ENCODE measurements at regions not wholly inside any gene's neighbourhood (a gene's known extent, or its start where the extent isn't known, plus 50 kb on each side); places are given as distances from the start of the nearest gene placed in this dataset.

DNA sequence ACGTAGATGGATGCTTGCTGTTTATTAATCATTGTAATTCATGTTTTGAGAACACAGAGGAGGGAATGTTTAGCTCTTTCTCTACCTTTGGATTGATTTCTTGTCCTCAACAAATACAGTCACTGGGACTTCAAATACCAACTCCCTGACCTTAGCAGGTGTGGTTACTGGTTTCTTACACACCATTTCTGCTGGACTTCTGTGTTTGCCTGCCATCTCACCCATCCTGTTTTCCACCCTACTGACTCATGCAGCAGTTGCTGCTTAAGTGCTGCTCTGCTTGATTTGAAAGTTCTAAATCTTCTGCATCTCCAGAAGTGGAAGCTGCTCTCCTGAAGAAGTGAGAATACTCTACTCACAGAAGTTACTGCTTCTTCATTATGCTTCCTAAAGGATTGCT lies 170.3 kb downstream of the ZPLD1 start:
- no peak for DNase-seq

DNA sequence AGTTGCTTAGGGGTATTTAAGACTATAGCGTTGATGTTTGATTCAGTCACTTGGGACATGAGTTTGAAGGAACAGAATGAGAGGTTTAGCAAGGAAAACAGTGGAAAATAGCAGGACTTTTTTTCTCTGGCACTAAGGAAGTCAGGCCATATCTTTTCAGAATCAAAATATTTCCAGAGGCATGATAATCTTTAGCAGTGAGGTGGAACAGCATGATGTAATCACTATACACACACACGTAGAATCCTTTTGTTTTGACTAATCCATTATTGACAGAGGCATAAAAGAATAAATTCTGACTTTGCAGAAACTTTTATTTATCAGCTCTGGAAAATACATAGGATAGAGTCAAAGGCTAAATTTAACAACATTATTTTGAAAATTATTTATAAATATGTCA lies 174.1 kb downstream of the ZPLD1 start:
- DNase-seq: no peak

GRCh38 chr3:102614021-102614569 lies 179.3 kb downstream of the ZPLD1 start:
- DNase-seq: no peak

DNA sequence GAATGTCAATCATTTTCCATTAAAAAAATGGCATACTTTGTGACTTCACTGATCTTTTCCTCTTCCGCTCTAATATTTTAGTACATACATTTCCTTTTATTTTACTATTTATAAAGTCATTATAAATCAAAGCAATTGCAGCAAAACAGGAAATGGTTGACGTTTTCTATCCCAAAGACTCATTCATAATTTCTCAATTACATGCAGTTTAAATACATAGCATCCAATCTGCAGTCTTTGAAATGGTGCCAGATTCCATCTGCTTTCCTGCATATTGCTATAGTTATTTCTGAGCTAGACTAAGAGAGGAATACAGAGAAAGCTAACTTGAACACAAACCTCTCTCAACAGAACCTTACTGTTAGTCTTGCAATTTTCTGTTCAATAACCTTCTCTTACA lies 179.8 kb downstream of the ZPLD1 start:
- no peak for DNase-seq

DNA sequence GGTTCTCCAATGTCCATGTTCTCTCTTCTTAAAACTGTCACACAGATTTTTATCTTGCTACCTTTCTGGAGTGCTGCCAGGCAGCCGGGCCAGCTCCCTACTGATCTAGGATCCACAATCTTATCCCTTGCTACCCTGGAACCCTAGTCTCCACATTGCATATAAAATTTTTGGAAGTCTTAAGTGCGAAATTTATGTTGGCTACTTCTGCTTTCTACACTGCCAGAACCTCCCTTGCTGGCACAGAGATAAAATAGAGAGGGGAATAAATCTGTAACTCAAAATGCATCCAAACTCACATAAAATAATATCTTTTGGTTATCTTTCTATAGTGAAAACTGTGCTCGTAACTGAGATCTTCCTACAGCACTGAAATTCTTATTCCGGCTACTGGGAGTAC lies 182.6 kb downstream of the ZPLD1 start:
- DNase-seq: no peak

DNA sequence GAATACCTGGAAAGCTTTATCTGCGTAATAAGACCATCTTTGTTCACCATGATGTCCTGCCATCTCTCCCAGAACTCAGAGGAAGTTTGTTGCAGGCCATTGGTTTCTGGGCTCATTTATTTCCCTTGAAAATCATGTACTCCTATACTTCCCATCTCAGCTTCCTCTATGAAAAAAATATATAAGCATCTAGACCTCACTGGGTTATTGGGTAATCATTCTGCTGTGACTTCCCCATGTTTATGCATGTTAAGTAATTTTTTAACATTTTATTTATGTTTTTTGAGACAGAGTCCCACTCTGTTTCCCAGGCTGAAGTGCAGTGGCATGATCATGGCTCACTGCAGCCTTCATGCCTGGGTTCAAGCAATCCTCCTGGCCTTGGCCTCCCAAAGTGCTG lies 184.5 kb downstream of the ZPLD1 start:
- no peak for DNase-seq

DNA sequence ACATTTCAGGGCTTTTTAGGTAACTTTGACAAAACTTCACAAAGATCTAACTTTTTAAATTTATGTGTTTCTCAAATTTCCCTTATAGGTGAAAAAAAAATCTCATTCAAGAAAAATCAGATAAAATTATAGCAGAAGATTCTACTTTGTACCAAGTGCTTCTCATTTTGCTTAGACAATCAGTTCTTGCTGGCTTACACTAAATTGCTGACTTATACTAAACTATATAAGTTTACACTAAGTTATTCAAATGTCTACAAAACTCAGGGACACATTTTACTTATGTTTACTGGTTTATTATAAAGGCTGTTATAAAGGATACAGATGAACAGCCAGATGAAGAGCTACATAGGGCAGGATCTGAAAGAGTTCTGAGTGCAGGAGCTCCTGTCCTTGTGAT lies 195.1 kb downstream of the ZPLD1 start:
- DNase-seq: no peak

GRCh38 chr3:102630531-102630930 lies 195.7 kb downstream of the ZPLD1 start:
- no peak for DNase-seq

DNA sequence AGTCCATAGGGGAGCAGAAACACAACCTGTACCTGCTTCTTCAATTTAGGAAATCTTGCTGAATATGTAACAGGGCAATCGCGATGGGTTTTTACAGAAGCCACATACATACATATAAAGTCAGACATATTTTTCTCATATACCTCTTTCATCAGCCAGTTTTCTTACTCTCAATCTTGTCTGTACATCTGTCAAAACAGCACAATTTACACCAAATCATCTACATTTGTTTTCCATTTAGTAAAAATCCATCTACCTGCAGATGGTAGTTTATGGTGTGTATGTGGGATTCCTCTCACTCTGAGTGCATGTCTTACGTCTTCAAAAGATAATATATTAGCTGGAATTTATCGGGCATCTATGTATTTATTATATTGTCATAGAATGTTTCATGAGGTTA lies 208.7 kb downstream of the ZPLD1 start:
- no peak for DNase-seq

DNA sequence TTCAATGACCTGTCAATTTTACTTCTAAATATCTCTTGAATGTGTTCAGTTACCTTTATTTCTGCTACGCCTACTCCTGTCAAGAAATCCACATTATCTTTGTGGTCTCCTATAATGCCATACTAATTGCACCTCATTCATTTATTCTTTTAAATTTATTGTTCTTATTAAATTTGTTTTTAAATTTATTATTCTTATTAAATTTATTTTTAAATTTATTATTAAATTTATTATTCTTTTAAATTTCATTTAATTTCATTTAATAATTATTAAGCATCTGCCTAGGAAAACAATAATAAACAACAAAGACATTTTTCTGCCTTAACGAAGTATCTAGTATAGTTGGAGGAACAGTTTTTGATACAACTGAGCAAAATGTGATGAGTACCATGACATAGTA lies 211.7 kb downstream of the ZPLD1 start:
- DNase-seq: no peak

GRCh38 chr3:102660653-102661052 lies 225.8 kb downstream of the ZPLD1 start:
- no peak for DNase-seq

DNA sequence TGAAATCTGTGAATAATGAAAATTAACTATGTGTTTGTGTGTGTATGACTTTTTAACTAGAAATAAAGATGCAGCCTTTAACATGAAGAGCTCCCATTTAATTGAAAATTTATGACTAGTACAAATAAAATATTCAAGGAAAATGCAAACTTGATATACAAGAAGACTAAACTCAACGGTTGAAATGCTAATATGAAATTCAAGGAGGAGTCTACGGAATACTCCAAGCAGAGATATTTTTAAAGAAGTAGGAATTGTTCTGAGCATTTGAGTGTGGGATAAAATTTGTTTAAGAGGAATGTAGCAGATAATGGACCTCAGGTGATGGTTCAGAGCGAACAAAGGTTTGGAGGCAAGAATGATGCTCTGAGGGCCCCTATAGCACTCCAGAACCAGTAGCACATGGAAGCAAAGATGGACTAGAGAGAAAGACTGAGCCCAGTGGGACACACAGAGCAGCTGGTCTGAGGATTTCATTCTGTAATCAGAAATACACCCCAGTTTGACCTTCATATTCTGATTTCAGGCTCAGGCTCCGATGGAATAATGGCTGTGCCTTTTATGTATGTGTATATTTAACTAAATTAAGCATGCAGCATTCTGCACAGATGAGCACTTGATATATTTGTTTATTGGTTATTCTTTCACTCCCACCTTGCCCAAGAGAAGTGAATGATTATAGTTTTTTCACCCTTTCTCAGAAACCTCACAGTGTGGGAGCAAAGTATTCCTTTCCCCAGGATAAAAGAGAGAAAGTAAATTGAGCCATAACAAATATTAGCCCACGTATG lies 227.1 kb downstream of the ZPLD1 start:
- no peak for DNase-seq

- DNase-seq: no peak
Observed at GRCh38 chr3:102662498-102662772, 227.6 kb downstream of the ZPLD1 start.

- no peak for DNase-seq
Observed at GRCh38 chr3:102664126-102664525, 229.3 kb downstream of the ZPLD1 start.

GRCh38 chr3:102665183-102665582 lies 230.4 kb downstream of the ZPLD1 start:
- no peak for DNase-seq

GRCh38 chr3:102668247-102668646 lies 233.4 kb downstream of the ZPLD1 start:
- DNase-seq: no peak

DNA sequence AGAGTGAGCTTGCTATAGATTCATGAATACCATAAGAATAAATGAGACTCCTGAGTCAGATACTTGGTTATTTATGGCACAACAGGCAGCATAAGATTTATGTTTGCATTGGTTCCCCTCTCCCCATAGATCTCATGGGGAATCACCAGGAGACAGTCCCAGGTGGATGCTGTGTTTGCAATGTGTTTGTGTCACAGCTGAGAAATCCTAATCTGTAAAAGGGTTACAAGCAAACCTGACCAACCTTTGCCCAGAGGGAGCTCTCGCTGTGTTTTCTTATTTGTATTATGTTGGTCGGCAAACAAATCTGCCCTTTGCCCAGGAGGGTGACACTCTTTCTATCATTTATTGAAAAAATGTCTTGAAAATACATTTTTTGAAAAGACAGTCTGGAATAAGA lies 236.2 kb downstream of the ZPLD1 start:
- no peak for DNase-seq

DNA sequence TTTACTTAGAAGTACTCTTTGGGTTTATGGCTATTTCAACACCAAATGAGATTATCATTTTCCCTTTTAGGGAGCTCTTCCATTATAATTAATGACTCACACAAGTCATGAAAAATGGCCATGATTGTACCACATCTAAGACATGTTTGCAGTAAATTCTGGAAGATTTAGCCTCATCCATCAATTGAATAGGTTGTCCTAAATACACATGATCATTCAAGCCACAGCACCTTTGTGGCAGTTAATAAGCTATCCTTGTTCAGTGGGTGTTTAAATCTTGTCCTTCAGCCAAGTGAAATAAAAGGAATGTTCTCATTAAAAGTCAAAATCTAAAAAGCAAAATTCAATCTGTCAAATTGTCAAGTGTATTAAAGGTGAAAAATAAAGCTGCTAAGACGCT lies 237.5 kb downstream of the ZPLD1 start:
- DNase-seq: no peak

DNA sequence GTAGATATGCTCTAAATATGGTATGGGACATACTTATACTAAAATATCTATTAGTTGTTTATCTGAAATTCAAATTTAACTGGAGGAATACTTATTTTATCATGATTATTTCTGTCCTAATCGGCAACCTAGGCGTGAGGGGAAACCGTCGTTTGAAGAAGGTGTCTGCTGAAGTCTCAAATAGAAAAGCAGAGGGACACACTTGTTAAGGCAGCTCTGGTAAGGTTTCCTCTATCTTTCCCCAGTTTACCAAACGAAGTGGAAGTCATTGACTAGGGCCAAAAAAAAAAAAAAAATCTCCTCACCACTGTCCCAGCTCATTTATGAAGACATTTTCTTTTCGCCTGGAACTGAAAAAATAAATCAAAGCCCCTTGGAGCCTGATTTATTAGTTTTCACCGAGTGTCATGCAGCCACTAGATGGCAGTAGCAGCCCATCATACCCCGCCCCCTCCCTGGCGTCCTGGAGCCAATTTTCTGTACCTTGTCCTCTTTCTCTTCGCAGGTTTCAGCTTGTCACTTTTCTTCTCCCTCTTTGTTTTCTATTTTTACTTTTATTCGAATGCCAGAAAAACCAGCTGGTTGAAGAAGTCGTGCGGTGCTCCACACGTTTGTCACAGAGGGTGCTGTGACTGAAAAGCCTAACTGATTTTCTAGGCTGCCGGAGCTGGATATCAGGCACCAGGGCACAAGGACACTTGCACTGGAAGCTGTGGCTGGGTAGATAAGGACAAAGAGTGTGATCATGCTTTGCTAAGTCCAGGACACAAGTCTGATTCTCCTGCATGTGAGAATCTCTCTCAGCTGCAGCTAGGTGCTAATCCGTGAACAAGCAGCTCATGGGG lies 238.7 kb downstream of the ZPLD1 start:
- DNase-seq: no peak

DNA sequence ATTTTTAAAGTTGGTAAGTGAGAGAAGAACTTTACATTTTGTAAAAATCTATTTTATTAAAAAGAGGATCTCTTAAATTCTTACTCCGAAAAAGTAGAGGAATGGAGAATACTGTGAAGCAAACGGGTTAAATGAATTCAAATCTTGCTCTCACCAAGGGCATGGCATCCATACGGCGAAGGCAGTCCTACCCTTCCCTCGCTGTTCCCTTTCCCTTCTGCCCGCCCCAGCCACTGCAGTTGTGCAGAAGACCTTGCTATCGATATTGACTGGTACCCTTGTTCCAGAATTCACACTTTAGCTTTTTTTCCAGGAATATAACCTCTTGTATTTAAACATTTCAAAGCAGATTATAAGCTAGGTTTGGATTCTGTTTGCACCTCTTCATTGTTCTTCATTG lies 239.5 kb downstream of the ZPLD1 start:
- DNase-seq: no peak

- no peak for DNase-seq
Observed at GRCh38 chr3:102676424-102676823, 241.6 kb downstream of the ZPLD1 start.

- no peak for DNase-seq
Observed at GRCh38 chr3:102682741-102683140, 247.9 kb downstream of the ZPLD1 start.

GRCh38 chr3:102686792-102687191 lies 252.0 kb downstream of the ZPLD1 start:
- DNase-seq: no peak

DNA sequence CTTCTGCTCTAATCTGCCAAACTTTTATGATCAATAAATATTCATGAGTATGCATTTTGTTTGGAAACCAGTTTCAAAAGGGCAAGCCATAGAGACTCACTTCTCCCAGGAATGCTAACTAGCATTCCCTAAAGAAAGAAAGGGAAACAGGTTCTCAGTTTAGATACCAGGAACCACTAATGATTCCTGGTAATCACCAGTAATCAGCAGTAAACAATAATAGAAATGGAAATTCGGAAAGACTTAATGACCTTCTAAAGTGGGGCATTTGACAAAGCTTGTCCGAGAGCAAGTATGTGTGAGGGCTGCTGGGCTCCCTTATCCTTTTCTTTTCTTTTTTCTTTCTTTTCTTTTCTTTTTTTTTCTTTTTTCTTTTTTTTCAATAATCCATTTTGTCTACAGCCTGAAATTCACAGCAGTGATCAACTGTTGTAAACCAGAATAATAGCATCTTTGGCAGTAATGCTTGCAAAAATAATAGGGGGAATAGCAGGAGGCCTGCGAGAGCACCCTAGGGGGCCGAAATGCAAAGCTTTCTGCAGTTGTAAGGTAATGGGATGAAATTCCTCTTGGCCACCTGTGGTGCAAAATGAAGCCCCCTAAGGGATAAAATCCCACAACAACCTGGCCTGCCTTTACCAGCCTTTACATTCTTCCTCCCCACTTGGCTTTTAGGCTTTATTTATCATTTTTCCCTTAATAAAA lies 253.2 kb downstream of the ZPLD1 start:
- DNase-seq: no peak
